Right ventricle myocardium inferior (tissue), 1 donor: ENCODE measurements at regions not wholly inside any gene's neighbourhood (a gene's known extent, or its start where the extent isn't known, plus 50 kb on each side); places are given as distances from the start of the nearest gene placed in this dataset.
"Not testable (repeated sequence)": the region's sequence is repeated elsewhere in the genome, so short reads cannot be mapped to it uniquely, and the experiment has no call there.

Experiments used
- ATAC-seq: fragments of 200-7000 bp; cut with Tn5 transposase; one replicate; pipeline ENCODE4 v1.9.1; 2020; ENCODE audit warnings: mild to moderate bottlenecking, moderate library complexity
- DNase-seq: peaks from one replicate; pipeline ENCODE4 v3.0.0; 2021; ENCODE audit errors: missing footprints
- intact Hi-C: fragments of 100-400 bp; cut with DNase I; formaldehyde crosslinking; loops from one replicate; pipeline ENCODE4 v1.11.0; 2022
- donor health status: DM: no; HTN: yes; CAD: no; lungs with severe emphysema.

- intact Hi-C loops, result no loop called here
- DNase-seq, result no peak
- ATAC-seq, result no peak
These were observed 246.6 kb upstream of the CCDC196 start for GRCh38 chr14:66239589-66239988.

- intact Hi-C loops, result no loop called here
- DNase-seq (no peak), ATAC-seq (no peak)
These were observed 246.1 kb upstream of the CCDC196 start for GRCh38 chr14:66240105-66240504.

GRCh38 chr14:66242001-66242400 is 244.2 kb upstream of the CCDC196 start:
- ATAC-seq, result no peak
- no peak for DNase-seq
- intact Hi-C loops, result no loop called here

GRCh38 chr14:66244834-66245233 is 241.3 kb upstream of the CCDC196 start:
- intact Hi-C loops, result no loop called here
- ATAC-seq (no peak), DNase-seq (no peak)

- intact Hi-C loops, result no loop called here
- ATAC-seq (no peak), DNase-seq (no peak)
These were observed 238.4 kb upstream of the CCDC196 start for GRCh38 chr14:66247662-66248193.

- no peak for DNase-seq
- intact Hi-C loops, result no loop called here
- ATAC-seq, result no peak
These were observed 237.9 kb upstream of the CCDC196 start for GRCh38 chr14:66248256-66248655.

GRCh38 chr14:66249544-66249943 is 236.6 kb upstream of the CCDC196 start:
- DNase-seq (no peak), ATAC-seq (no peak)
- intact Hi-C loops, result no loop called here

- DNase-seq (no peak), ATAC-seq (no peak)
- intact Hi-C loops, result no loop called here
These were observed 232.1 kb upstream of the CCDC196 start for GRCh38 chr14:66254038-66254437.

GRCh38 chr14:66268802-66269334 is 217.3 kb upstream of the CCDC196 start:
- ATAC-seq (no peak), DNase-seq (no peak)
- intact Hi-C loops, result no loop called here

- intact Hi-C loops, result no loop called here
- no peak for ATAC-seq
- no peak for DNase-seq
These were observed 213.9 kb upstream of the CCDC196 start for GRCh38 chr14:66272221-66272620.

- intact Hi-C loops, result no loop called here
- DNase-seq (no peak), ATAC-seq (no peak)
These were observed 212.8 kb upstream of the CCDC196 start for GRCh38 chr14:66273261-66273832.

GRCh38 chr14:66278418-66278817 is 207.8 kb upstream of the CCDC196 start:
- intact Hi-C loops, DNase-seq, ATAC-seq: not testable (repeated sequence)

- intact Hi-C loops, result no loop called here
- DNase-seq (peak; percentile 64), ATAC-seq (peak; percentile 93)
These were observed 205.0 kb upstream of the CCDC196 start for GRCh38 chr14:66281036-66281776.

- intact Hi-C loops, result no loop called here
- ATAC-seq (no peak), DNase-seq (no peak)
These were observed 201.8 kb upstream of the CCDC196 start for GRCh38 chr14:66284346-66284745.

- intact Hi-C loops, result no loop called here
These were observed 197.7 kb upstream of the CCDC196 start for GRCh38 chr14:66288511-66288910.

GRCh38 chr14:66291756-66292155 is 194.4 kb upstream of the CCDC196 start:
- ATAC-seq (no peak), DNase-seq (no peak)
- intact Hi-C loops, result no loop called here

More at GRCh38 chr14:66288511-66288910, 197.7 kb upstream of the CCDC196 start:
- DNase-seq (no peak), ATAC-seq (no peak)

- intact Hi-C loops, result no loop called here
- ATAC-seq (no peak), DNase-seq (no peak)
These were observed 192.6 kb upstream of the CCDC196 start for GRCh38 chr14:66293533-66294105.

GRCh38 chr14:66295386-66295785 is 190.8 kb upstream of the CCDC196 start:
- ATAC-seq (no peak), DNase-seq (no peak)
- intact Hi-C loops, result no loop called here

GRCh38 chr14:66300886-66301285 is 185.3 kb upstream of the CCDC196 start:
- intact Hi-C loops, result no loop called here
- DNase-seq, result no peak

GRCh38 chr14:66306101-66306500 is 180.1 kb upstream of the CCDC196 start:
- ATAC-seq (no peak), DNase-seq (no peak)
- intact Hi-C loops, result no loop called here

More at GRCh38 chr14:66300886-66301285, 185.3 kb upstream of the CCDC196 start:
- ATAC-seq, result no peak
